HG03469 (cell line): ENCODE measurements at regions not wholly inside any gene's neighbourhood (a gene's known extent, or its start where the extent isn't known, plus 50 kb on each side); places are given as distances from the start of the nearest gene placed in this dataset.

ENCODE experiments used
- ATAC-seq: cut with Tn5 transposase; IDR thresholded peaks from one replicate; pipeline ENCODE4 v1.9.1; 2021; ENCODE audit warnings: mild to moderate bottlenecking, moderate library complexity, moderate number of reproducible peaks; ENCODE audit not compliant: unreplicated experiment

DNA sequence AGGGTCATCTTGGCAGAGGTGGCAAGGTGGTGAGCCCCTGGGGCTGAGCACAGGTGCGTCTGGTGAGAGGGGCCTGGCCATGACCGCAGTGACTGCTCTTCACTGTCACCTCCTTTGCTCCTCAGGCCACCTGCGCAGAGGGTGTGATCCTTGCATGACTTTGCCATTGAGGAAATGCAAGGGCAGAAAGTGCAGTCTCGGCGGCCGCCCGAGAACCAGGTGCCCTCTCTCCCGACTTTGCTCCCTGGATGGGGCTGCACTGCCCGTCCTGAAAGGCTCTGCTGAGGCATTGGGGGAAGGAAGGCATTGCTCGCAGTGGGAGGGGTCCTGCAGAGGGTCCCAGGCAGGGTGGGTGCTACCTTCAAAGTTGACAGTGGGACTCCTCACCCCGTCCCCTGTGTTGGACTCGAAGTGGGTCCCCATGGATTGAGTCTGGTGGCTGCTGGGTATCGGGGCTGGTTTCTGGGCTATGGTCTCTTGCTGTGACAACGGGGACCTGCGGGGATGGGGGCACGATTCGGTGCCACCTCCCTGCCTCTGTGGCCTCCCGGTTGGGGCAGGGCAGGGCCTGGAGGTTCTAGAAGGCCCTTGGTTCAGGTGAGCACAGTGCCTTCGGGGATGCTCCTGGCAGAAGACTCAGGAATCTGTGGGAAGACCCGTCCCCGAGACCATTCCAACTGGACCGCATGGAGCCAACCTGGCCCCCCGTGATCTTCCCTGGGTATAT is 1239.4 kb downstream of the BRD1 start:
- ATAC-seq, result no peak

- ATAC-seq, result no peak
Observed at GRCh38 chr22:48587236-48587865, 1240.3 kb downstream of the BRD1 start.

DNA sequence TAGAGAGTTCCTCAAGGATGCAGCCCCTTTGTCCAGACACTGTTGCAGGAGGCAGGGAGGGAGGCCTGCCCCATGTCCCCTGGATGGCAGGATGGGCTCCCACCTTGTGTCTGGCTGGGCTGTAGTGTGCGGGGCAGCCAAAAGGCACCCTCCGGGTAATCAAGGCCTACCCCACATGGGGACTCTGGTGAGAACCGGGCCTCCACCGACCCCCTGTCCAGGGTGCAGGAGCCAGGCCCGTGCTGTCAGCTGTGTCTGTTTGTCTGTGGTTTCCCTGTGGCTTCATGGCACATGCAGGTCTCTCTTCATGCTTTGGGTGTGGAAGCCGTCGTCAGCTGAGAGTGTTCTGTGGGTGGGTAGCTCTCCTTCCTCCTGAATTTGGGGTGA is 1240.9 kb downstream of the BRD1 start:
- no peak for ATAC-seq

- no peak for ATAC-seq
Observed at GRCh38 chr22:48585916-48586798, 1241.5 kb downstream of the BRD1 start.

- no peak for ATAC-seq
Observed at GRCh38 chr22:48584170-48584569, 1243.5 kb downstream of the BRD1 start.

DNA sequence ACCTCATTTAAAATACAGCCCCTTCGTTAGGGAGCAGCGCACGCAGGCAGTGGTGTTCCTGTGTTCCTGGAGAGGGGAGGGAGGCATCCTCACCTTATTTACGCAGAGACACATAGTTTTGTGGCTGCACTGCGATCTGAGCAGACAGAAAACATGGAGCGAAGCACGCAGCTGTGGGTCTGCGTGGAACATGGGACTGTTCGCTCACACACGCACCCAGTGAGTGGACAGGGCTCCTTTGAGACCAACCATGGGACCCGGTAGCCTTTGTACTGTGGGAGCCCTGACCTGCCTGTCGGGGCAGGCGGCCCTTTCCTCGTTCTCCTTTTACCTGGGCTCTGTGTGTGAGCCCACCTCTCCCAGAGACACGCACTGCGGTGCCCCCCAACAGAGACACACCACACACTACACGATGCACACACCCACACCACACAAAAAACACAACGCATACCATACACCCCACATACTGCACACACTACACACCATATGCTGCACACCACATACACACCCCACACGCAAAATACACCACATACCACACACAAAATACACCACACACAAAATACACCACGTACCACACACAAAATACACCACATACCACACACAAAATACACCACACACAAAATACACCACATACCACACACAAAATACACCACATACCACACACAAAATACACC is 1245.7 kb downstream of the BRD1 start:
- ATAC-seq, result no peak

- ATAC-seq, result no peak
Observed at GRCh38 chr22:48581205-48581766, 1246.4 kb downstream of the BRD1 start.

- no peak for ATAC-seq
Observed at GRCh38 chr22:48580481-48580970, 1247.1 kb downstream of the BRD1 start.

DNA sequence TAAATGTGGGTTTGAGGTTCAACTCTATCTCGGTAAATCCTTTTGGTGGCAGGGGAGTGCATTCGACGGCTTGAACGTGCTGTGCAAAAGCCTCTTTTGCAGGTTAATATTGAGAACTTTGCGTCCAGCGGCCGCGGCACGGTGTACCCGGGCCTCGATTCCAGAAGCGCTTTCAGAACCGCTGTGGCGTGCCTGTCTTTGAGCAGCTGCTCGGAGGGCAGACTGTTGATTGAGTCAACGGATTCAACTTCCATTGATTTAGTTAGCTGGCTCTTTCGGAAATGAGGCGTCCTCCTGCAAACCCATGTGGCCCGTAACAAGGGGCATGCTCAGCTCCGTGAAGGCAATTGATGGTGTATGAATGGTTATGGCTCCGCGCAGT is 1247.8 kb downstream of the BRD1 start:
- no peak for ATAC-seq

DNA sequence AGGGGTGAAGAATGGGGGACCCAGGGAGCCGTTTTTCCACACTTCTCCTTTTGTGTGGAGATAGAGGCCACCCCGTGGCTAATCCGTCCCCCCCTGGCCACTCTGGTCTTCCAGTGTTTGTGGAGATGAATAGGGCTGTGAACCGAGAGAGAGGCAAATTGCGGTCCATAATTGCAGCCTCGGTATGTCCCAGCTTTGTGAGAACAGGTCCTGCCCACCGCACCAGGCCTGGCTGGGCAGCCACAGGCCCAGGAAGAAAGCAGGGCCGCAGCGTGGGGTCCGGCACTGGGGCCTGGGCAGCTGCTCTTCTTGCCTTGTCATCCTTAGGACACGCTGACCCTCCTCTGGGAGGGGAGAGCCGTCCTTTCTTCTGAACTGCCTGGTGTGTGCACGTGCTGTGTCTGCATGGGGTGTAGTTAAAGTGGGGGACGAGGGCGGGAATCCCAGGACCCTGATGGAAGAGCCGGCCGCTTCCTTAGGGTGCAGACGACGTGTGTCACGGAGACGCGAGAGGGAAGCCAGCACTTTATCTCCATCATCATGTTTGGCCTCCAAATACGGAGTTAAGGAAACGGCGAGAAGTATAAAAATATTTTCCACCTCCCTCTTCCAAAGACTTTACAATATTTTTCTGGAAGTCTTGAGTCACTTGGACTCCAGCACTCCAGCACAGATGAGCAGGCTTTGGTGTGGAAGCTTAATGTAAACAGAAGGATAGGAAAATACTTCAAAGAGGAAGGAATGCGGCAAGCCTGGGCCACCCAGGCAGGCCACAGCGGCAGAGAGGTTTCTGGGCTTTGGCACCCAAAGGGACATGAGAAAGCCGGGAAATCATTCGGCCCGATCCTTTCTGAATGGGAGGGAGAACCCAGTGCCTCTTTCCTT is 1248.4 kb downstream of the BRD1 start:
- no peak for ATAC-seq

DNA sequence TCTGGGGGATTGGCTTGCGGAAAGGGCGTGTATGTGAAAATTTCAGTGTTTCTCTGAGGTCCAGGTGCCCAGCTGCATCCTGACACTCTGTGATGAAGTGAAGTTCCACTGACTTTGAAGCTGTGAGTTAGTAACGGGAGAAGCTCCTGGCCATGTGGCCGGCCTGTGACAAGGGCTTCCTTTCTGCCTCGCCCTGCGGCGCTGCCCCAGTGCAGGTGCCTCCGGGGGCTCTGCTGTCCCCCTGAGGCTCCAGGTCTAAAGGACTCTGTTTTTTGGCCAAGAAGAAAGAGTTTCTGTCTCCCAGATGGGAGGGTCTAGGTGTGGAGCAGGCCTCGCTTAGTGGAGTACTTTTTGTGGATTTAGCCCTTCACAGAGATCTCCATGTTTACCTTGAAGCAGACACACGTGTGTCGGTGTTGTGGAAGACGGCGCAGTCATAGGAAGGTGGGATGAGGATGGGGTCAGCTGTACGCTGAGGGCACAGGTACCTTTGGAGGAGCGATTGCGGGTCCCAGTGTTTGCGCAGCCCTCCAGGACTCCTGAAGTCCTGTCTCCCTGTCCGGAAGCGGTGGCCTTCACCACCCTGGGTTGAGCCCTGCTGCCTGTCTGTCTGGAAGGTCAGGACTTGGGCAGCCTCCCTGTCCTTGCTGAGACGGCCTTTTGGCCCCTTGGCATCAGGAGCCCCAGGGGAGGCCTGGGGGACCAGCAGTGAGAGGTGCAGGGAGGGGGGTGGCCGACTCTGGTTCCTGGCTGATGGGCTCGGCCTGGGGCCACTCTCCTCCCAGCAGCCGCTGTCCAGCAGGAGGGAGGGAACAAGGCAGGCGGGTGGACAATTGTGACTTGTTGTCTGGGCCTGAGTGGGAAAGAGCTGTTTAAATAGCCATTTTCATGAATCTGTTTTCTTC is 1249.3 kb downstream of the BRD1 start:
- ATAC-seq, result no peak

- no peak for ATAC-seq
Observed at GRCh38 chr22:48577691-48578090, 1250.0 kb downstream of the BRD1 start.

GRCh38 chr22:48577014-48577690 is 1250.5 kb downstream of the BRD1 start:
- ATAC-seq, result no peak

- ATAC-seq, result no peak
Observed at GRCh38 chr22:48576333-48577013, 1251.2 kb downstream of the BRD1 start.

DNA sequence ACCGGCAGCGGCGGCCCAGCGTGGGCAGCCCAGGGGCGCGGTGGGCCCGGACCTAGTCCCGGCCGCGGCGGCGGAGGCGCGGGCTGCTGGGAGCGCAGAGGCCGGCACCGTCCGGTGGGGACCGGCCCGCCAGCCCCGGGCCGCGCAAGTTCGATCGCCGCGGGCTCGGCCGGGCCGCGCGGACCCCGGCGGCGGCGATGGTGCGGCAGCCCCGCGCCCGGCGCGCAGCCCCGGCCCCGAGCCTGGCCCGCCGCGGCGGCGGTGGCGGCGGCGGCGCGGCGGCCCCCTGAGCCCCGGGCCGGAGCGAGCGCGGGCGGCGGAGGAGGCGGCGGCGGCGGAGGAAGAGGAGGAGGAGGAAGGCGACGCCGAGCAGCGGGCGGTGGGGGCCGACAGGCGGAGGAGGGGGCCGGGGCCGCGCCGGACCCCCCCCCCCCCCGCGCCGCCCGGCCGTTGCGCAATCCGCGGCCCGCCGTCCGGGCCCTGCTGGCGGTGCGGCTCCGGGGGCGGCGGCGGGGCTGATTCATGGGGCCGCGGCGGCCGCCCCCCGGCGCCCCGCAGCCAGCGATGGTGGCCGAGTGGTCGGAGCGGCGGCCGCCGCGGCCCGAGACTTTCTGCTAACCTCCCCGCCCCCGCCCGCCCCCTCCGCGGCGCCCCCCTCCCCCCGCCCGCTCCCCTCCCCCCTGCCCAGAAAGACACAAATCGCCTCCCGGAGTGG is 1251.9 kb downstream of the BRD1 start:
- ATAC-seq, result no peak

GRCh38 chr22:48574776-48575617 is 1252.7 kb downstream of the BRD1 start:
- no peak for ATAC-seq
